H1 (cell line): ENCODE measurements at regions not wholly inside any gene's neighbourhood (a gene's known extent, or its start where the extent isn't known, plus 50 kb on each side); places are given as distances from the start of the nearest gene placed in this dataset.

ENCODE experiments used
- CTCF ChIA-PET: fragments of 300-600 bp; sonication (Branson Sonifier 250); formaldehyde crosslinking; loops from one replicate; lab custom pipeline; 2021; ENCODE audit not compliant: partially characterized antibody; lab: Charles Lee
- POLR2A ChIA-PET: fragments of 300-600 bp; sonication (Branson Sonifier 250); formaldehyde crosslinking; loops from one replicate; lab custom pipeline; 2021; ENCODE audit warnings: inconsistent platforms; ENCODE audit not compliant: partially characterized antibody; lab: Charles Lee
- DNase-seq, 2 experiments: peaks; one replicate each; pipeline versions ENCODE4 v3.0.0 to v3.0.0-alpha.2; 2010 to 2022; ENCODE audit warnings: low spot score in 2 of 2, low read depth in 1 of 2, mixed read lengths in 1 of 2
- FAIRE-seq: peaks from 2 replicates; lab custom pipeline; 2011; peaks lifted over from hg19 to GRCh38; lab: Jason Lieb, UNC
- H2AFZ ChIP-seq: 2 replicates; pipeline ENCODE4 v1.8.1; 2012; ENCODE audit warnings: low read length, inconsistent platforms
- H2AK5ac ChIP-seq: 2 replicates; pipeline ENCODE4 v1.6.1; 2013; ENCODE audit warnings: low read depth, low read length
- H2BK120ac ChIP-seq: replicated peaks from 2 replicates; pipeline ENCODE3; 2013; ENCODE audit warnings: low read depth, low read length, inconsistent platforms
- H2BK12ac ChIP-seq: 2 replicates; pipeline ENCODE4 v1.6.1; 2013; ENCODE audit warnings: low read depth, low read length
- H2BK15ac ChIP-seq: 2 replicates; pipeline ENCODE4 v1.6.1; 2013; ENCODE audit warnings: low read length
- H2BK20ac ChIP-seq: 2 replicates; pipeline ENCODE4 v1.6.1; 2013; ENCODE audit warnings: low read length
- H2BK5ac ChIP-seq: 2 replicates; pipeline ENCODE4 v1.6.1; 2013; ENCODE audit warnings: low read depth, low read length
- H3K14ac ChIP-seq: 2 replicates; pipeline ENCODE4 v1.6.1; 2013; ENCODE audit warnings: inconsistent platforms; ENCODE audit not compliant: insufficient read length
- H3K18ac ChIP-seq: 2 replicates; pipeline ENCODE4 v1.6.1; 2013; ENCODE audit warnings: low read length; ENCODE audit errors: extremely low read depth
- H3K23ac ChIP-seq: 2 replicates; pipeline ENCODE4 v1.6.1; 2013; ENCODE audit warnings: inconsistent platforms; ENCODE audit not compliant: insufficient read length
- H3K23me2 ChIP-seq: 2 replicates; pipeline ENCODE4 v1.6.1; 2013; ENCODE audit warnings: low read depth, low read length
- H3K27ac ChIP-seq: 2 replicates; pipeline ENCODE4 v1.6.1; 2011; ENCODE audit warnings: low read depth, low read length, inconsistent platforms
- H3K27me3 ChIP-seq, 4 experiments: replicated peaks in 1 of 4; 1 replicate in 1 of 4; 2 replicates in 3 of 4; pipeline versions ENCODE4 v1.6.1 to v1.8.1; 2011 to 2013; ENCODE audit warnings: low read length in 3 of 4, mild to moderate bottlenecking in 3 of 4, inconsistent platforms in 2 of 4, mixed read lengths in 2 of 4, moderate library complexity in 1 of 4; ENCODE audit not compliant: control insufficient read depth in 3 of 4, insufficient read depth in 3 of 4; ENCODE audit errors: extremely low read depth in 1 of 4
- H3K36me3 ChIP-seq, 4 experiments: 2 replicates each; pipeline versions ENCODE4 v1.6.1 to v1.8.1; 2011 to 2013; ENCODE audit warnings: mild to moderate bottlenecking in 4 of 4, low read length in 3 of 4, moderate library complexity in 2 of 4, control low read depth in 1 of 4, inconsistent platforms in 1 of 4; ENCODE audit not compliant: insufficient read depth in 4 of 4, control insufficient read depth in 2 of 4
- H3K4ac ChIP-seq: replicated peaks from 2 replicates; pipeline ENCODE3; 2013; ENCODE audit warnings: low read length, low read depth, mixed read lengths, inconsistent platforms; ENCODE audit not compliant: insufficient read length
- H3K4me1 ChIP-seq, 4 experiments: replicated peaks in 1 of 4; 1 replicate in 1 of 4; 2 replicates in 3 of 4; pipeline versions ENCODE4 v1.6.1 to v1.8.1; 2011 to 2013; ENCODE audit warnings: low read length in 3 of 4, inconsistent platforms in 2 of 4, mixed read lengths in 1 of 4; ENCODE audit not compliant: insufficient read depth in 4 of 4, control insufficient read depth in 3 of 4
- H3K4me2 ChIP-seq, 2 experiments: 2 replicates each; pipeline versions ENCODE4 v1.6.1 to v1.8.1; 2011 to 2013; ENCODE audit warnings: low read depth in 2 of 2, low read length in 2 of 2, control low read depth in 1 of 2, inconsistent platforms in 1 of 2, mild to moderate bottlenecking in 1 of 2; ENCODE audit not compliant: insufficient read depth in 1 of 2
- H3K4me3 ChIP-seq, 4 experiments: fragments of 200-600, 300-600 bp in 1 of 4; sonication (generic), shearing (Covaris generic), sonication (Bioruptor Twin) in 1 of 4; 2 replicates each; pipeline versions ENCODE4 v1.5.1 to v1.8.1; 2011 to 2016; ENCODE audit warnings: low read length in 4 of 4, low read depth in 3 of 4, control low read depth in 2 of 4, inconsistent platforms in 2 of 4, mild to moderate bottlenecking in 2 of 4, mixed read lengths in 1 of 4, moderate library complexity in 1 of 4; ENCODE audit not compliant: insufficient read depth in 2 of 4; ENCODE audit errors: extremely low read depth in 1 of 4
- H3K56ac ChIP-seq: replicated peaks from 2 replicates; pipeline ENCODE3; 2013; ENCODE audit warnings: low read depth, mild to moderate bottlenecking, mixed read lengths, low read length, inconsistent platforms; ENCODE audit not compliant: insufficient read length
- H3K79me1 ChIP-seq: 2 replicates; pipeline ENCODE4 v1.6.1; 2013; ENCODE audit warnings: low read depth, low read length, control low read depth
- H3K79me2 ChIP-seq, 2 experiments: 2 replicates each; pipeline versions ENCODE4 v1.6.1 to v1.8.1; 2012 to 2013; ENCODE audit warnings: low read length in 2 of 2, mild to moderate bottlenecking in 2 of 2, inconsistent platforms in 1 of 2; ENCODE audit not compliant: insufficient read depth in 2 of 2, control insufficient read depth in 1 of 2
- H3K9ac ChIP-seq, 4 experiments: replicated peaks in 1 of 4; 1 replicate in 1 of 4; 2 replicates in 3 of 4; pipeline versions ENCODE4 v1.6.1 to v1.8.1; 2011 to 2013; ENCODE audit warnings: low read depth in 3 of 4, low read length in 3 of 4, control low read depth in 2 of 4, mild to moderate bottlenecking in 2 of 4, moderate library complexity in 2 of 4, inconsistent platforms in 1 of 4; ENCODE audit errors: extremely low read depth in 1 of 4
- H3K9me3 ChIP-seq, 2 experiments: 2 replicates each; pipeline versions ENCODE4 v1.6.1 to v1.8.1; 2012 to 2013; ENCODE audit warnings: mild to moderate bottlenecking in 2 of 2, moderate library complexity in 2 of 2, control low read depth in 1 of 2, inconsistent platforms in 1 of 2, low read depth in 1 of 2, low read length in 1 of 2, mixed read lengths in 1 of 2; ENCODE audit not compliant: insufficient read depth in 2 of 2
- H4K20me1 ChIP-seq, 2 experiments: replicated peaks in 1 of 2; 2 replicates each; pipeline versions ENCODE3 to v1.8.1; 2011 to 2013; ENCODE audit warnings: inconsistent platforms in 2 of 2, low read length in 2 of 2, mild to moderate bottlenecking in 1 of 2; ENCODE audit not compliant: insufficient read depth in 2 of 2, control insufficient read depth in 1 of 2
- H4K5ac ChIP-seq: 2 replicates; pipeline ENCODE4 v1.6.1; 2013; ENCODE audit warnings: low read length, low read depth, mixed read lengths, inconsistent platforms; ENCODE audit not compliant: insufficient read length
- H4K8ac ChIP-seq: 2 replicates; pipeline ENCODE4 v1.8.0; 2013; ENCODE audit warnings: mild to moderate bottlenecking, moderate library complexity, low read length, inconsistent platforms; ENCODE audit not compliant: insufficient read depth; ENCODE audit errors: extremely low read depth
- H4K91ac ChIP-seq: replicated peaks from 2 replicates; pipeline ENCODE3; 2013; ENCODE audit warnings: low read length, mixed read lengths, inconsistent platforms; ENCODE audit not compliant: insufficient read length
- CEBPB ChIP-seq: IDR thresholded peaks from 2 replicates; pipeline ENCODE4 v1.6.1; 2012; ENCODE audit warnings: low read depth, low read length
- ZNF274 ChIP-seq: IDR thresholded peaks from 2 replicates; pipeline ENCODE4 v1.7.0; 2012; ENCODE audit warnings: low read length, borderline replicate concordance; ENCODE audit errors: extremely low read depth
- WGBS, 2 experiments: shearing (Covaris generic) in 1 of 2; methylation state at CpG; one replicate each; pipeline versions ENCODE4 v1.1.6 to v1.1.7; 2013 to 2015; ENCODE audit warnings: low lambda C conversion rate in 2 of 2, mixed read lengths in 2 of 2, inconsistent platforms in 1 of 2, low coverage in 1 of 2, missing lambda C conversion rate in 1 of 2; ENCODE audit not compliant: insufficient replicate concordance in 2 of 2, insufficient coverage in 1 of 2, insufficient read length in 1 of 2; ENCODE audit errors: extremely low coverage in 1 of 2, missing lambda C conversion rate in 1 of 2; 5-methylcytosine and 5-hydroxymethylcytosine counted together

GRCh38 chr3:176566757-176567156, 630.5 kb downstream of the TBL1XR1 start:
- WGBS, 2 experiments, result 79% methylated on average over 2 of the region's 2 CpGs; no CpG with 5 or more reads in 1 of the 2 experiments
- no peak for DNase-seq
- FAIRE-seq, result no peak

More at GRCh38 chr3:176566757-176567156, 630.5 kb downstream of the TBL1XR1 start:
- H3K23ac ChIP-seq, result no peak overlapping the region
- H2BK15ac ChIP-seq, result no peak overlapping the region
- POLR2A ChIA-PET, result no interaction called here
- no peak overlapping the region for H4K8ac ChIP-seq
- no peak overlapping the region for H4K5ac ChIP-seq
- H3K9me3 ChIP-seq, result no peaks in the 10 kb centered on the region
- TF ChIP-seq CEBPB, result peak; percentile 72
- TF ChIP-seq ZNF274, result no peak
- no peak overlapping the region for H3K9ac ChIP-seq
- H2BK5ac ChIP-seq, result no peak overlapping the region
- no peak overlapping the region for H3K27ac ChIP-seq
- no peaks in the 10 kb centered on the region for H3K79me2 ChIP-seq
- H3K79me1 ChIP-seq, result no peaks in the 10 kb centered on the region
- no peak overlapping the region for H3K4me2 ChIP-seq
- no peak overlapping the region for H2BK120ac ChIP-seq
- no peak overlapping the region for H2BK12ac ChIP-seq
- H3K4me3 ChIP-seq, result no peak overlapping the region
- H3K18ac ChIP-seq, result no peak overlapping the region
- no peak overlapping the region for H3K14ac ChIP-seq
- no peak overlapping the region for H2AK5ac ChIP-seq
- H3K4me1 ChIP-seq, result peaks cover 0 to 3% (median 0%) of the 10 kb centered on the region in 4 experiments; a peak in 2 of 7 replicates
- no peak overlapping the region for H2AFZ ChIP-seq
- H3K23me2 ChIP-seq, result no peaks in the 10 kb centered on the region
- no peak overlapping the region for H2BK20ac ChIP-seq
- no peaks in the 10 kb centered on the region for H3K27me3 ChIP-seq
- CTCF ChIA-PET, result interaction anchor here (0.6 kb wide), 1 partner anchor 10 kb away, joined by 3 read pairs; no protein-coding TSS in a partner anchor
- no peak overlapping the region for H4K91ac ChIP-seq
- H4K20me1 ChIP-seq, result no peaks in the 10 kb centered on the region
- H3K36me3 ChIP-seq, result no peaks in the 10 kb centered on the region
- no peak overlapping the region for H3K56ac ChIP-seq
- H3K4ac ChIP-seq, result no peak overlapping the region
